Chondrocyte (in vitro differentiated cells): ENCODE measurements at regions not wholly inside any gene's neighbourhood (a gene's known extent, or its start where the extent isn't known, plus 50 kb on each side); places are given as distances from the start of the nearest gene placed in this dataset.

Experiments
- DNase-seq: peaks from one replicate; pipeline ENCODE4 v3.0.0; 2021; ENCODE audit warnings: mixed read lengths, low spot score
- H3K27ac Mint-ChIP-seq: one replicate; pipeline ENCODE4 v1.8.0; 2021; ENCODE audit warnings: mild to moderate bottlenecking, moderate library complexity, mixed read lengths; ENCODE audit not compliant: unreplicated experiment
- H3K27me3 Mint-ChIP-seq: 2 replicates; pipeline ENCODE4 v1.8.0; 2021; ENCODE audit warnings: low read depth, mixed read lengths
- H3K36me3 Mint-ChIP-seq: 2 replicates; pipeline ENCODE4 v1.8.0; 2021; ENCODE audit warnings: low read depth, mixed read lengths
- H3K4me1 Mint-ChIP-seq: 2 replicates; pipeline ENCODE4 v1.8.0; 2021; ENCODE audit warnings: low read depth, mild to moderate bottlenecking, mixed read lengths
- H3K4me3 Mint-ChIP-seq: one replicate; pipeline ENCODE4 v1.8.0; 2021; ENCODE audit warnings: mild to moderate bottlenecking, moderate library complexity, mixed read lengths; ENCODE audit not compliant: unreplicated experiment
- H3K9me3 Mint-ChIP-seq: 2 replicates; pipeline ENCODE4 v1.8.0; 2021; ENCODE audit warnings: low read depth, mixed read lengths
- TF ChIP-seq, protein P1 (sequence below): fragments of 200-600 bp; sonication (generic); IDR thresholded peaks from 2 replicates; pipeline ENCODE4 v1.5.0; 2021; ENCODE audit warnings: antibody characterized with exemption, mild to moderate bottlenecking, moderate library complexity

GRCh38 chr7:27386581-27386980, 144.0 kb downstream of the EVX1 start:
- DNase-seq = no peak
- Mint-ChIP-seq H3K27me3 (peaks cover 51% of the 10 kb centered on the region), H3K9me3 (no peaks in the 10 kb centered on the region), H3K4me1 (no peaks in the 10 kb centered on the region), H3K36me3 (no peaks in the 10 kb centered on the region), H3K27ac (no peak overlapping the region), H3K4me3 (no peak overlapping the region)
- TF ChIP-seq, protein P1, sequence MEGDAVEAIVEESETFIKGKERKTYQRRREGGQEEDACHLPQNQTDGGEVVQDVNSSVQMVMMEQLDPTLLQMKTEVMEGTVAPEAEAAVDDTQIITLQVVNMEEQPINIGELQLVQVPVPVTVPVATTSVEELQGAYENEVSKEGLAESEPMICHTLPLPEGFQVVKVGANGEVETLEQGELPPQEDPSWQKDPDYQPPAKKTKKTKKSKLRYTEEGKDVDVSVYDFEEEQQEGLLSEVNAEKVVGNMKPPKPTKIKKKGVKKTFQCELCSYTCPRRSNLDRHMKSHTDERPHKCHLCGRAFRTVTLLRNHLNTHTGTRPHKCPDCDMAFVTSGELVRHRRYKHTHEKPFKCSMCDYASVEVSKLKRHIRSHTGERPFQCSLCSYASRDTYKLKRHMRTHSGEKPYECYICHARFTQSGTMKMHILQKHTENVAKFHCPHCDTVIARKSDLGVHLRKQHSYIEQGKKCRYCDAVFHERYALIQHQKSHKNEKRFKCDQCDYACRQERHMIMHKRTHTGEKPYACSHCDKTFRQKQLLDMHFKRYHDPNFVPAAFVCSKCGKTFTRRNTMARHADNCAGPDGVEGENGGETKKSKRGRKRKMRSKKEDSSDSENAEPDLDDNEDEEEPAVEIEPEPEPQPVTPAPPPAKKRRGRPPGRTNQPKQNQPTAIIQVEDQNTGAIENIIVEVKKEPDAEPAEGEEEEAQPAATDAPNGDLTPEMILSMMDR = no peak

GRCh38 chr7:27387864-27388263, 145.3 kb downstream of the EVX1 start:
- H3K27me3 Mint-ChIP-seq = peaks cover 52% of the 10 kb centered on the region
- no peaks in the 10 kb centered on the region for H3K4me1 Mint-ChIP-seq
- H3K27ac Mint-ChIP-seq = no peak overlapping the region
- TF ChIP-seq, protein P1 = no peak
- H3K4me3 Mint-ChIP-seq = no peak overlapping the region
- H3K9me3 Mint-ChIP-seq = no peaks in the 10 kb centered on the region
- DNase-seq = no peak
- H3K36me3 Mint-ChIP-seq = no peaks in the 10 kb centered on the region

- no peak overlapping the region for H3K27ac Mint-ChIP-seq
- no peak for DNase-seq
- peaks cover 3% of the 10 kb centered on the region for H3K9me3 Mint-ChIP-seq
- no peak overlapping the region for H3K4me3 Mint-ChIP-seq
- TF ChIP-seq, protein P1 = no peak
- no peaks in the 10 kb centered on the region for H3K36me3 Mint-ChIP-seq
- H3K27me3 Mint-ChIP-seq = peaks cover 53% of the 10 kb centered on the region
- no peaks in the 10 kb centered on the region for H3K4me1 Mint-ChIP-seq
These were observed 146.0 kb downstream of the EVX1 start for GRCh38 chr7:27388561-27388960.

- peaks cover 7% of the 10 kb centered on the region for H3K9me3 Mint-ChIP-seq
- H3K4me3 Mint-ChIP-seq = no peak overlapping the region
- TF ChIP-seq, protein P1 = no peak
- DNase-seq = no peak
- H3K27me3 Mint-ChIP-seq = peaks cover 56% of the 10 kb centered on the region
- no peak overlapping the region for H3K27ac Mint-ChIP-seq
- H3K4me1 Mint-ChIP-seq = no peaks in the 10 kb centered on the region
- no peaks in the 10 kb centered on the region for H3K36me3 Mint-ChIP-seq
These were observed 146.9 kb downstream of the EVX1 start for GRCh38 chr7:27389496-27389895.

GRCh38 chr7:27392477-27392876, 149.9 kb downstream of the EVX1 start:
- Mint-ChIP-seq H3K27ac (no peak overlapping the region), H3K4me1 (no peaks in the 10 kb centered on the region), H3K27me3 (peaks cover 55% of the 10 kb centered on the region), H3K4me3 (no peak overlapping the region), H3K36me3 (no peaks in the 10 kb centered on the region), H3K9me3 (peaks cover 7% of the 10 kb centered on the region)
- TF ChIP-seq, protein P1 = no peak
- DNase-seq = no peak
